ENCODE measurements at regions not wholly inside any gene's neighbourhood (a gene's known extent, or its start where the extent isn't known, plus 50 kb on each side); places are given as distances from the start of the nearest gene placed in this dataset.

DNA sequence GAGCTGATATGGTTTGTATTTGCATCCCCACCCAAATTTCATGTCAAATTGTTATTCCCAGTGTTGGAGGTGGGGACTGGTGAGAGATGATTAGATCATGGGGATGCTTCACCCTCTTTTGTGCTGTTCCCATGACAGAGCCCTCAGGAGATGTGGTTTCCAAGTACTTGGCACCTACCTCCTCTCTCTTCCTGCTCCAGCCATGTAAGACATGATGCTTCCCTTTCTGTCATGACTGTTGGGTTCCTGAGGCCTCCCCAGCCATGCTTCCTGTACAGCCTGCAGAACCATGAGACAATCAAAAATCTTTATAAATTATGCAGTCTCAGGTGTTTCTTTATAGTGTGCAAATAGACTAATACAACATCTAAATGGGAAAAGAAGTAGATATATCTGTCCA is 754.5 kb downstream of the TMEM121 start:
- Histone ChIP-seq H2BK12ac (ENCODE audit: low read depth, low read length) (no peak overlapping the region), H4K5ac (ENCODE audit: insufficient read length, low read depth, low read length) (no peak overlapping the region), H3K4ac (replicated peaks; ENCODE audit: insufficient read length, low read depth, low read length) (no peak overlapping the region), H2BK20ac (ENCODE audit: low read length) (no peak overlapping the region), H3K9ac (replicated peaks in 1 of 4; ENCODE audit: extremely low read depth in 1 of 4, low read depth in 3 of 4, low read length in 3 of 4) (no peak overlapping the region), H4K91ac (replicated peaks; ENCODE audit: insufficient read length, low read length) (no peak overlapping the region), H2AK5ac (ENCODE audit: low read depth, low read length) (no peak overlapping the region), H3K4me1 (replicated peaks in 1 of 4; ENCODE audit: control insufficient read depth in 3 of 4, insufficient read depth in 4 of 4, low read length in 3 of 4) (no peaks in the 10 kb centered on the region), H3K36me3 (ENCODE audit: control insufficient read depth in 2 of 4, insufficient read depth in 4 of 4, low read length in 3 of 4) (no peaks in the 10 kb centered on the region), H2BK15ac (ENCODE audit: low read length) (no peak overlapping the region), H3K79me1 (ENCODE audit: low read depth, low read length) (no peaks in the 10 kb centered on the region), H3K4me3 (ENCODE audit: extremely low read depth in 1 of 4, insufficient read depth in 2 of 4, low read depth in 3 of 4, low read length in 4 of 4) (no peak overlapping the region), H3K14ac (ENCODE audit: insufficient read length) (no peak overlapping the region), H3K18ac (ENCODE audit: extremely low read depth, low read length) (no peak overlapping the region), H4K20me1 (replicated peaks in 1 of 2; ENCODE audit: control insufficient read depth in 1 of 2, insufficient read depth in 2 of 2, low read length in 2 of 2) (no peaks in the 10 kb centered on the region), H3K23ac (ENCODE audit: insufficient read length) (no peak overlapping the region), H2AFZ (ENCODE audit: low read length) (no peak overlapping the region), H3K56ac (replicated peaks; ENCODE audit: insufficient read length, low read depth, low read length) (no peak overlapping the region), H3K4me2 (ENCODE audit: insufficient read depth in 1 of 2, low read depth in 2 of 2, low read length in 2 of 2) (no peak overlapping the region), H3K23me2 (ENCODE audit: low read depth, low read length) (no peaks in the 10 kb centered on the region), H4K8ac (ENCODE audit: extremely low read depth, insufficient read depth, low read length) (no peak overlapping the region), H3K79me2 (ENCODE audit: control insufficient read depth in 1 of 2, insufficient read depth in 2 of 2, low read length in 2 of 2) (no peaks in the 10 kb centered on the region), H2BK5ac (ENCODE audit: low read depth, low read length) (no peak overlapping the region), H2BK120ac (replicated peaks; ENCODE audit: low read depth, low read length) (no peak overlapping the region), H3K27ac (ENCODE audit: low read depth, low read length) (no peak overlapping the region), H3K9me3 (ENCODE audit: insufficient read depth in 2 of 2, low read depth in 1 of 2, low read length in 1 of 2) (peaks cover 73 to 78% of the 10 kb centered on the region in 2 experiments), H3K27me3 (replicated peaks in 1 of 4; ENCODE audit: control insufficient read depth in 3 of 4, extremely low read depth in 1 of 4, insufficient read depth in 3 of 4, low read length in 3 of 4) (no peaks in the 10 kb centered on the region)
- TF ChIP-seq SUZ12 (IDR thresholded peaks at IDR 0.05; ENCODE audit: low read length), result no peak
- no peak for TF ChIP-seq SAP30 (IDR thresholded peaks at IDR 0.05; ENCODE audit: insufficient read depth, insufficient replicate concordance, low read length)
- TF ChIP-seq, protein P1, sequence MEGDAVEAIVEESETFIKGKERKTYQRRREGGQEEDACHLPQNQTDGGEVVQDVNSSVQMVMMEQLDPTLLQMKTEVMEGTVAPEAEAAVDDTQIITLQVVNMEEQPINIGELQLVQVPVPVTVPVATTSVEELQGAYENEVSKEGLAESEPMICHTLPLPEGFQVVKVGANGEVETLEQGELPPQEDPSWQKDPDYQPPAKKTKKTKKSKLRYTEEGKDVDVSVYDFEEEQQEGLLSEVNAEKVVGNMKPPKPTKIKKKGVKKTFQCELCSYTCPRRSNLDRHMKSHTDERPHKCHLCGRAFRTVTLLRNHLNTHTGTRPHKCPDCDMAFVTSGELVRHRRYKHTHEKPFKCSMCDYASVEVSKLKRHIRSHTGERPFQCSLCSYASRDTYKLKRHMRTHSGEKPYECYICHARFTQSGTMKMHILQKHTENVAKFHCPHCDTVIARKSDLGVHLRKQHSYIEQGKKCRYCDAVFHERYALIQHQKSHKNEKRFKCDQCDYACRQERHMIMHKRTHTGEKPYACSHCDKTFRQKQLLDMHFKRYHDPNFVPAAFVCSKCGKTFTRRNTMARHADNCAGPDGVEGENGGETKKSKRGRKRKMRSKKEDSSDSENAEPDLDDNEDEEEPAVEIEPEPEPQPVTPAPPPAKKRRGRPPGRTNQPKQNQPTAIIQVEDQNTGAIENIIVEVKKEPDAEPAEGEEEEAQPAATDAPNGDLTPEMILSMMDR (IDR thresholded peaks at IDR 0.05; ENCODE audit: control extremely low read depth in 1 of 3, insufficient read depth in 1 of 3, low read depth in 1 of 3, low read length in 3 of 3), result no peak
- no peak for TF ChIP-seq EZH2 (IDR thresholded peaks at IDR 0.05; ENCODE audit: low read depth, low read length, severe bottlenecking)
- TF ChIP-seq GTF2F1 (IDR thresholded peaks at IDR 0.05; ENCODE audit: borderline replicate concordance, low read depth, low read length), result no peak
- no peak for TF ChIP-seq TAF1 (IDR thresholded peaks at IDR 0.05; ENCODE audit: low read depth, low read length)
- no peak for TF ChIP-seq YY1 (IDR thresholded peaks at IDR 0.05; ENCODE audit: low read depth, low read length)
- TF ChIP-seq HDAC6 (IDR thresholded peaks at IDR 0.05; ENCODE audit: low read depth, low read length), result no peak
- TF ChIP-seq SRF (IDR thresholded peaks at IDR 0.05; ENCODE audit: low read depth, low read length), result no peak
- FAIRE-seq (no peak), DNase-seq (ENCODE audit: low read depth in 1 of 2, low spot score in 2 of 2) (no peak)
- ChIA-PET POLR2A (ENCODE audit: partially characterized antibody) (no interaction called here), CTCF (ENCODE audit: partially characterized antibody) (no interaction called here)

All from H1 (cell line).